ENCODE measurements at regions not wholly inside any gene's neighbourhood (a gene's known extent, or its start where the extent isn't known, plus 50 kb on each side); places are given as distances from the start of the nearest gene placed in this dataset.

DNA sequence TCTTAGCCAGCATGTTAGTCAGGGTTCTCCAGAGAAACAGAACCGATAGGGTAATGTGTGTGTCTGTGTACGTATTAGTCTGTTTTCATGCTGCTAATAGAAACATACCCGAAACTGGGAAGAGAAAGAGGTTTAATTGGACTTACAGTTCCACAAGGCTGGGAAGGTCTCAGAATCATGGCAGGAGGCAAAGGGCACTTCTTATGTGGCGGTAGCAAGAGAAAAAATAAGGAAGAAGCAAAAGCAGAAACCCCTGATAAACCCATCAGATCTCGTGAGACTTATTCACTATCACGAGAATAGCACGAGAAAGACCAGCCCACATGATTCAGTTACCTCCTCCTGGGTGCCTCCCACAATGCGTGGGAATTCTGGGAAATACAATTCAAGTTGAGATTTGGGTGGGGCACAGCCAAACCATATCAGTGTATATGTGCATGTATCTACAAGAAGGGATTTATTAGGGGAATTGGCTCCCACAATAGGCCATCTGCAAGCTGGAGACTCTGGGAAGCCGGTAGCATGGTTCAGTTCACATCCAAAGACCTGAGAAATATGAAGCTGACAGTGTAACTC lies 173.7 kb upstream of the NECTIN1 start:
- no peak for TF ChIP-seq SMC3 (IDR thresholded peaks at IDR 0.05; ENCODE audit: low read depth, low read length)
- TF ChIP-seq, protein P1, sequence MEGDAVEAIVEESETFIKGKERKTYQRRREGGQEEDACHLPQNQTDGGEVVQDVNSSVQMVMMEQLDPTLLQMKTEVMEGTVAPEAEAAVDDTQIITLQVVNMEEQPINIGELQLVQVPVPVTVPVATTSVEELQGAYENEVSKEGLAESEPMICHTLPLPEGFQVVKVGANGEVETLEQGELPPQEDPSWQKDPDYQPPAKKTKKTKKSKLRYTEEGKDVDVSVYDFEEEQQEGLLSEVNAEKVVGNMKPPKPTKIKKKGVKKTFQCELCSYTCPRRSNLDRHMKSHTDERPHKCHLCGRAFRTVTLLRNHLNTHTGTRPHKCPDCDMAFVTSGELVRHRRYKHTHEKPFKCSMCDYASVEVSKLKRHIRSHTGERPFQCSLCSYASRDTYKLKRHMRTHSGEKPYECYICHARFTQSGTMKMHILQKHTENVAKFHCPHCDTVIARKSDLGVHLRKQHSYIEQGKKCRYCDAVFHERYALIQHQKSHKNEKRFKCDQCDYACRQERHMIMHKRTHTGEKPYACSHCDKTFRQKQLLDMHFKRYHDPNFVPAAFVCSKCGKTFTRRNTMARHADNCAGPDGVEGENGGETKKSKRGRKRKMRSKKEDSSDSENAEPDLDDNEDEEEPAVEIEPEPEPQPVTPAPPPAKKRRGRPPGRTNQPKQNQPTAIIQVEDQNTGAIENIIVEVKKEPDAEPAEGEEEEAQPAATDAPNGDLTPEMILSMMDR (conservative IDR thresholded peaks at IDR 0.05; ENCODE audit: low read depth, low read length) = no peak
- TF ChIP-seq MAZ (IDR thresholded peaks at IDR 0.05; ENCODE audit: borderline replicate concordance, low read depth, low read length) = no peak
- TF ChIP-seq POLR2A (IDR thresholded peaks at IDR 0.05; ENCODE audit: low read depth, low read length) = no peak
- TF ChIP-seq CEBPB (IDR thresholded peaks at IDR 0.05; ENCODE audit: low read depth, low read length) = no peak
- TF ChIP-seq USF2 (IDR thresholded peaks at IDR 0.05; ENCODE audit: low read depth, low read length) = no peak
- TF ChIP-seq FOS (IDR thresholded peaks at IDR 0.05; ENCODE audit: low read depth, low read length) = no peak

Data from IMR-90 (cell line).